ENCODE measurements at regions not wholly inside any gene's neighbourhood (a gene's known extent, or its start where the extent isn't known, plus 50 kb on each side); places are given as distances from the start of the nearest gene placed in this dataset.

- TF ChIP-seq CTCF (IDR thresholded peaks at IDR 0.05) (no peak), EZH2 (IDR thresholded peaks at IDR 0.05) (no peak), EZH2phosphoT487 (IDR thresholded peaks at IDR 0.05) (no peak)
These were observed 435.0 kb downstream of the MAGEE1 start for GRCh38 chrX:76862509-76862908.
